Brain microvascular endothelial cell (primary cell): ENCODE measurements at regions not wholly inside any gene's neighbourhood (a gene's known extent, or its start where the extent isn't known, plus 50 kb on each side); places are given as distances from the start of the nearest gene placed in this dataset.

ENCODE experiments used
- DNase-seq: peaks from one replicate; pipeline ENCODE4 v3.0.0-alpha.2; 2020
- H3K27ac ChIP-seq: fragments of 250-450 bp; sonication (Bioruptor Pico); 2 replicates; pipeline ENCODE4 v1.5.1; 2020; ENCODE audit warnings: mild to moderate bottlenecking, moderate library complexity
- H3K27me3 ChIP-seq: fragments of 250-450 bp; sonication (Bioruptor Pico); replicated peaks from 2 replicates; pipeline ENCODE4 v1.5.1; 2020; ENCODE audit warnings: mild to moderate bottlenecking
- H3K36me3 ChIP-seq: fragments of 250-450 bp; sonication (Bioruptor Pico); replicated peaks from 2 replicates; pipeline ENCODE4 v1.5.1; 2020; ENCODE audit warnings: mild to moderate bottlenecking
- H3K4me3 ChIP-seq: 2 replicates; pipeline ENCODE4 v1.5.1; 2011; ENCODE audit warnings: low read depth, mild to moderate bottlenecking, control low read depth, low read length, moderate library complexity
- in situ Hi-C: cut with HindIII; loops from 2 replicates; pipeline ENCODE4 v1.10.0; 2017; ENCODE audit warnings: low sequenced_read_pairs, low pct_ligation_motif_present
- TF ChIP-seq, protein P1 (sequence below): IDR thresholded peaks from 2 replicates; pipeline ENCODE4 v1.5.1; 2011; ENCODE audit warnings: low read depth, mild to moderate bottlenecking, moderate library complexity, low read length, control low read depth, inconsistent platforms; ENCODE audit errors: missing control alignments

DNA sequence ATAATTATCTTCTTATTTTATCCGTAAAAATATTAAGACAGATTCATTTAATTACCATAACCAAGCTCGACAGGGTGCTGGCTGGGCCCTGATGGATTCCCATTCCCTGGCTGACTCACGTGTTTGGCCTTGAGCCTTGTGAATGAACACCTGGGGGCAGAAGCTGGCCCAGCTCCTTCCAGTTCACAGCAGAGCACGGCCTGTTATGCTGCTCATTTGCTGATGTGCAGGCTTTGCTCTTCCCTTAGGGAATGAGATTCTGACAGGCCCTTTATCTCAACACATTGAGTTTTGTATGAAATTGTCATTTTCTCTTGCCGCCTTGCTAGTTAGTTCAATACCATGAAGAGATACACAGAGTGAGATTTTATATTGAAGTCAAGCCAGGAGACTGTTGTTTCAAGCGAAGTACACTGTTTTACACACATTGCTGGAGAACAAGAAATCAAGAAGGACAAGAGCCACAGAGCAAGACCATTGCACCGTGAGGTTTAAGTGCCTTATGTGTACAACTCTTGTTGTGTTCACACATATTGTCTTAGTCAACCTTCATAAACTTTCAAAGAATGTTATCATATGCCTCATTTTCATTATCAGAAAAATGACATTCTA is 1583.3 kb downstream of the STIM2 start:
- in situ Hi-C loops, result no loop called here

DNA sequence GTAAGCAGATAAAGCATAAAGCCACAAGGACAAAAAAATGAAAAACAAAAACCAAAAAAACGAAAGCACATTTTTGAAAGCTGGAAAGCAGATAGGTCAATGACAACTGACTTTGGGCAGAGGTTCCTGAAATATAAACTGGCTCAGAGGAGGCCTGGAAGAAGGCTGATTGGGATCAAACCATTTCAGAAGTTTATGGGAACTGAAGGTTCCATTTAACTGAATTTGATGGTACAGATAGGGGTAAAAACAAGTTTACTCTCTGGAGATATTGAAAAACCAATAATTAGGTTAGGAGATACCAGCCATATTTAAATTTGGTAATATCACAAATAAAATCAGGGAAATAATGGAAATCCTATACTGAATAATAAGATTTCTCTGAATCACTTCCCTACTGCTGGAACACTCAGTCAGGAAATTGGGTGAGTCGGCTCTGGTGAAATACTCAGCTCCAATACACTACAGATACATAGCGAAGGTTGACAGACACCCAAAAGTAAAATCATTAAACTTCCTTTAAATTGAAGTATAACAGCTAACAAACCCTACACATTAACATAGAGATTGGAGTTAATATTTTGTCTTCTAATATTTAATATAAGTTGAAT is 1584.3 kb downstream of the STIM2 start:
- H3K4me3 ChIP-seq, result no peak overlapping the region
- in situ Hi-C loops, result no loop called here
- no peak for DNase-seq
- TF ChIP-seq, protein P1, sequence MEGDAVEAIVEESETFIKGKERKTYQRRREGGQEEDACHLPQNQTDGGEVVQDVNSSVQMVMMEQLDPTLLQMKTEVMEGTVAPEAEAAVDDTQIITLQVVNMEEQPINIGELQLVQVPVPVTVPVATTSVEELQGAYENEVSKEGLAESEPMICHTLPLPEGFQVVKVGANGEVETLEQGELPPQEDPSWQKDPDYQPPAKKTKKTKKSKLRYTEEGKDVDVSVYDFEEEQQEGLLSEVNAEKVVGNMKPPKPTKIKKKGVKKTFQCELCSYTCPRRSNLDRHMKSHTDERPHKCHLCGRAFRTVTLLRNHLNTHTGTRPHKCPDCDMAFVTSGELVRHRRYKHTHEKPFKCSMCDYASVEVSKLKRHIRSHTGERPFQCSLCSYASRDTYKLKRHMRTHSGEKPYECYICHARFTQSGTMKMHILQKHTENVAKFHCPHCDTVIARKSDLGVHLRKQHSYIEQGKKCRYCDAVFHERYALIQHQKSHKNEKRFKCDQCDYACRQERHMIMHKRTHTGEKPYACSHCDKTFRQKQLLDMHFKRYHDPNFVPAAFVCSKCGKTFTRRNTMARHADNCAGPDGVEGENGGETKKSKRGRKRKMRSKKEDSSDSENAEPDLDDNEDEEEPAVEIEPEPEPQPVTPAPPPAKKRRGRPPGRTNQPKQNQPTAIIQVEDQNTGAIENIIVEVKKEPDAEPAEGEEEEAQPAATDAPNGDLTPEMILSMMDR, result no peak
- no peaks in the 10 kb centered on the region for H3K36me3 ChIP-seq
- no peaks in the 10 kb centered on the region for H3K27me3 ChIP-seq
- H3K27ac ChIP-seq, result no peak overlapping the region

More for the DNA sequence above, 1583.3 kb downstream of the STIM2 start:
- Histone ChIP-seq H3K36me3 (no peaks in the 10 kb centered on the region), H3K27ac (no peak overlapping the region), H3K4me3 (no peak overlapping the region), H3K27me3 (no peaks in the 10 kb centered on the region)
- DNase-seq, result no peak
- TF ChIP-seq, protein P1, result no peak

DNA sequence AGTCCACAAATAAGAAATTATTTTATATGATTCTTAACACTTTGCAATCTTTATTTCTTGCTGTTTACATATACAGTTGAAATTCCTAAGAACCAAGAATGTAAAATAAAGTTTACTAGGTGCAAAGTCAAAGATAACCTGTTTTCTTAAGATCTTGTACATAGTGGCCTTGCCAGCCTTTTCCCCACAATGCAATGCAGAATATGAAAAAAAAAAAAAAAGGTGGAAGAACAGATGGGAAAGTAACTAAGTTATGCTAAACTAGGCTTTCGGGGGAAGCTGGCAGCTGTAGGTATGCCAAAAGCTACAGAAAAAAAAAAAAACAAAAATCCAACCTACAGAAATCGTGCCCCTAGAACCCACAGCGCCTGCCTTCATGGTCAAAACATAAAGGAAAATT is 1588.4 kb downstream of the STIM2 start:
- H3K4me3 ChIP-seq, result no peak overlapping the region
- H3K36me3 ChIP-seq, result no peaks in the 10 kb centered on the region
- in situ Hi-C loops, result no loop called here
- no peaks in the 10 kb centered on the region for H3K27me3 ChIP-seq
- DNase-seq, result no peak
- H3K27ac ChIP-seq, result no peak overlapping the region
- TF ChIP-seq, protein P1, result no peak

DNA sequence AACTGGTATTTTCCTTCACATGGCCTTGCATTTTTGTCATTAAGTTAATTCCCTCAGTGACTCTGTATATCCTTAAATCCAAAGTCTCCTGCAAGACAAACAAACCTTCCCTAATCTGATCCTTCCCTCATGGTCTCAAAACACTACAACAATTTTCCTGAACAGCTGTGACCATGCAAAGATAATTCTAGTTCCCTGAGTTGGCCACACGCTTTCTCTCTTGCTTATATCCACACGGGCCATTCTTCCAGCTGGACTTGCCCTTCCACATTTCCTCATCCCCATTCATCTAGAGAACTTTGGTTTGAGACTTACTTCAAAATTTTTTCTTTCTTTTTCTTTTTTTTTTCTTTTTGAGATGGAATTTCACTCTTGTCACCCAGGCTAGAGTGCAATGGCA is 1590.7 kb downstream of the STIM2 start:
- DNase-seq, result no peak
- TF ChIP-seq, protein P1, result no peak
- H3K4me3 ChIP-seq, result no peak overlapping the region
- no peaks in the 10 kb centered on the region for H3K27me3 ChIP-seq
- H3K36me3 ChIP-seq, result no peaks in the 10 kb centered on the region
- H3K27ac ChIP-seq, result no peak overlapping the region
- in situ Hi-C loops, result no loop called here

DNA sequence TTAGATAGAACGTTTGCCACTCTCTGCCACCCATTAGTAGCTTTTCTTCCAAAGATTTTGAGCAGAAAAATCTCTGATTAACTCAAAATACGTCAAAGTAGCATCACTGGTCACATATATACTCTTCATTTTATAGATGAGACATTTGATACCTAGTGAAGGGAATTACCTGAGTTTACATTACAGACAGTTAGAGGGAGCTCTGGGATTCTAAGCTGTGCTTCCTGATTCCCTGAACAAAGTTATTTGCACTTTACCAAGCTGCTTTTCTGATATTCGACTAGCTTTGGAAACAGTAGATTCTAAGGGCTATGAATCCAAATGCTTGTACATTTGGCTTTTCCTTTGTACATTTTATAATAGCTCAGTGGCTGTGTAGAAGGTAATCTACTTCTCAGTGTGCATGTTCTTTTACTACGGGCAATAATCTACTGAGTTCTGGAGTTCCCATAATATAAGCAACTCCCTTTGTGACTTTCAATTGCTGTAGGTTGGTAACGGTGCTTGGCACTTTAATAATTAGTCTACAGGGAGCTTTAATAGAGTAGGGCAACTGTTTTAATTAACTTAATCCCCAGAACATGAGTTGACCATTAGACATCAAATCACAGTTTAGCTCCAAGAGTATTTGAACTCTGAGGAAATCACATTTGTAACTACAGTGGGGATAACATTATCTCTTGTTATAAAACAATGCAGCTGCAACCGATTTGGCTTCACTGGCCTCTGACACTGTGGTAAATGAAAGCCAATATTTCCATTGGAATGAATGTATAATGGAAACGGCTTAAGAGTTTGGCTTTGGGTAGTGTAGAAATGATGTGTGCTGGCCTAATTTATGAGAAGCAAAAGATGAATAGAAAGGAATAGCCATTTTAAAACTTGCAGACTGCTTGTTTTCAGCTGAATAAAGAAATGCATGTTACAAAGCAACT is 1602.4 kb downstream of the STIM2 start:
- TF ChIP-seq, protein P1, result no peak
- in situ Hi-C loops, result no loop called here
- no peak for DNase-seq

More for the DNA sequence above, 1602.4 kb downstream of the STIM2 start:
- H3K27me3 ChIP-seq, result no peaks in the 10 kb centered on the region
- no peak overlapping the region for H3K4me3 ChIP-seq
- H3K27ac ChIP-seq, result no peak overlapping the region
- H3K36me3 ChIP-seq, result no peaks in the 10 kb centered on the region
